ENCODE measurements at regions not wholly inside any gene's neighbourhood (a gene's known extent, or its start where the extent isn't known, plus 50 kb on each side); places are given as distances from the start of the nearest gene placed in this dataset.

DNA sequence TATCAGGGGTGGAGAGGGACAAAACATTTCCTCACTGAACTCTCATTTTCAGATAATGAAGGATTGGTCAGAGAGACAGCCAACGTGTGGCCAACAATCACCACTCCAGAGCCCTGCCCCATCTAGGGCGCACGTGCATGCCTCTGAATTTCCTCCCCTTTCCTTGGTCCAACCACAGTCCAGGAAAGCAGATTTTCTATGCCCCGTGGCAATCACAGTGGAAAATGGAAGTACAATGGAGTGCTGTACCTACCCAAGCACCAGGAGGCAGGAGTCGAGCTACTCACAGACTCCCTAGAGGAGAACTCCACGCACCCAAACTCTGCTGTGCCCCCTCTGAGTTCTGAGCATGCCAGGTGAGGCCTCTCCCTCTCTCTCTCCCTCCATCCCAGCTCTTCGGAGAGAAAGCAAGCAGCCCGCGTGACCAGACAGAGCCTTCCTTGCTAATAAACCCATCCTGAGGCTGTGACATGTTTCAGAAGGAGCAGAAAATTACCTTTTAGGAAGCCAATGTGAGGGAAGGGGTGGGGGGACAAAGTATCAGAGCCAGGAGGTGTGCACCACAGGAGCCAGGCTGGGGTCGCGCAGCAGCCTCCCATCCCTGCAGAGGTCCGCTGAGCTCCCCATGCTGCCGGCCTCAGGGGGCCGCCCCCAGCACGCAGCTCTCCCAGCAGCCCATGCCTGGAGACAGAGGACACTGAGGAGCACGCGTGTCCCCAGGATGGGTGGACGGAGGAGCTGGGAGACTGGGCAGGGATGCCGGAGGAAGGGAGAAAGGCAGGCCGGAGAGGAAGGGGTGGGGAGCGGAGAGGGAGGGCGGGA lies 73.4 kb downstream of the PITPNM2 start:
- DNase-seq = no peak

DNA sequence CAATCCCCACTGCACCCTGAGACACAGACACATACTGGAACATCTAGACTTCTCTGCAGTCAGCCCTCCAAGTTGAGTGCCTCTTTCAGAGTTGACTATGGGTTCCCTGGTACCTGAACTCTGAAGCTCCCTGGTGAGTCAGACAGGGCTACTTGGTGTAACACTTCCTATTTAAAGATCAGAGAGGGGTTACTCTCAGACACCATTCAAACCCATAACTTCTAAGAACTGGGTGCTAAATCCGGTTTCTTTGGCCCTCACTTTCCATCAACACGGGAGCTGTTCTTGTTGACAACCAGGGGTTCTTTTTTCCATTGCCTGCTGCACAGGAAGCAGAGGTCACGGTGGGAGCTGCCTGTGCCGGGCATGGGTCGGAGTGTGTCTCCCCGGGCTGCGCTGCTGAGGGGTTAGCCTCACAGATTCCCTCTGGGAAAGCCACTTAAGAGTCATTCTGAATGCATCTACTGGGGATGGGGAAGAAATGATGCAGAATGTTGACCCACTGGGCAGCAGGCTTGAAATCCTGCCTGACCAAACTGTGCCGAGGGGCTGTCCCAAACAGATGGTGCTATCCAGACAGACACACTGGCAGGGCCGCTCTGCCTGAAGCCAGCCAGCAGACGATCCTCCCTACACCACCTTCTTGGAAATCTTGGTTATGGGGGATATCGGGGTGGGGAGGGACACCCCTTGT lies 74.1 kb downstream of the PITPNM2 start:
- DNase-seq = no peak

DNA sequence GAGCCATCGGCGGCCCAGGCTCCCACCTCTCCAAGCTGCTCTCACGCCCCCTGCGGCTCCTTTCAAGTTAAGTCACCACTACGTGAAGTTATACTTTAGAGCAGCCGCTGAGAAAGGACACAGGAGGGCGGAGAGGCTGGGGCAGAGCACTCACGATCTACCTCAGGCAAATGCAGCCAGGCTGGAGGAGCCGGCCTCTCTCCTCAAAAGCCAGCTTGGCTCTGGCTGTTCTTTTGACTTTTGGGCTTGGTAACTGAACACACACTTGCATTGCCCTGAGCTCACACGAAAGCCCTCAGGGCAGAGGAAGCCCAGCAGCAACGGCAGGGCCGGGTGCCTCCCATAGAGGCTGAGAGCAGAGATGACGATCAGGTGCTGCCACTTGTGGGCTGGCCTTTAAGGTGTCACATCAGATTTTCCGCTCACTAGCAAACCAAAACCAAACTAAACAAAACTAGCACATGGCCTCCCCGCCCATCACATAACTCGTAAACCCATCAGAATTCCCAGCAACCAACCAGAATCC lies 75.2 kb downstream of the PITPNM2 start:
- DNase-seq = peak; percentile 70

DNA sequence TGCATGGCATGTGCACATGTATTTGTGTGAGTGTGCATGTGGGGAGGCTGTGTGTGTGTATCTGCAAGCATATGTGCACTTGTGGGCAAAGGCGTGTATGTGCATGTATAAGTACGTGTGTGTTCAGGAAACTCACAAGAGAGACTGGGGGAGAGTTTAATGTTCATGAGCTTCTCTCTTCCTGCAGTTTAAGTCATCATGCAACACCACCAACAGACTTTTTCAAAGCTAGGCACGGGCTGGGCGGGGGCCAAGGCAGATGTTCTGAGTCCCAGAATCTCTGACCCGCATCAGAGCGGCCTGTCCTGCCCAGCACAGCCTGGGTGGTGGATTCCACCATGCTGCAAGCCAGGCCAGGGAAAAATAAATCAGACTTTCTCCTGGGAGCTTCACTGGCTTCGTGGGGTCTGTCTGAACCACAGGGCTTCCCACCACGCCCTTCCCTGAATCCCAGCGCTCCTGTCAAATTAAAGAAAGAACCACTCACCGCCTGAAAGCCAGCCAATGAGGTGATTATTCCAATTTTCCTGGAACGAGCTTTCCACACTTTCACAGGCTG lies 75.7 kb downstream of the PITPNM2 start:
- DNase-seq = no peak

DNA sequence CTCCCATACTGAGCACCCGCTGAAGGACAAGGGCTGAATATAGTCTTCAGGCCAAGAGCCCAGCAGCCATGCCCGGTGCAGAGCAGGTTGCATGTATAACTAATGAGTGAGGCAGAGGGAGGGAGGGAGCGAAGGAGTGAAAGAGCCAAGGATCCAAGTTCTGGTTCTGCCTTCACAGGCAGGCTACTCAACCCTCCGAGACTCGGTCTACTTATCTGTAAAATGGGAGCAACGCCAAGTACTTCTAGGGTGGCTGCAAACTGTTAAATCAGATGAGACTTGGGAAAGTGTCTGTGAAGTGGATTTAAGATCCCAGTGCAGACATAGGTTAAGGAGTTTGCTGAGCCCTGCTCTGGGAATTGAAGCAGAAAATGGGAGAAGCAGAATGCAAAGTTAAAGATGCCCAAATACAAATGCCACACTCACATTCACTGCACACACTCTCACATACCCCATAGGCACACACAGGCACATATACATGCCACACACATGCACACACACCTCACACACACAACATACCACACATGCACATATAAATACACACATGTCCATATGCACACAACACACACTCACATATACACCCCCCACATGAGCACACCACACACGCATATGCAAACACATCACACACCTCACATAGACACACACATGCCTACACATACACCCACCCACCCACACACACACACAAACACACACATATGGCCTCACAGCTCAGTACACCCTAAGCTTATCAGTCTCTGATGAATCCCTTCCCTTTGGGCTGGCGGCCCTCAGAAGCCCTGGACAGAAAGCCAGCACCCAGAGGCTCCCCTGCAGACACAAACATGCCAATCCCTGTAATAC lies 76.7 kb downstream of the PITPNM2 start:
- no peak for DNase-seq

DNA sequence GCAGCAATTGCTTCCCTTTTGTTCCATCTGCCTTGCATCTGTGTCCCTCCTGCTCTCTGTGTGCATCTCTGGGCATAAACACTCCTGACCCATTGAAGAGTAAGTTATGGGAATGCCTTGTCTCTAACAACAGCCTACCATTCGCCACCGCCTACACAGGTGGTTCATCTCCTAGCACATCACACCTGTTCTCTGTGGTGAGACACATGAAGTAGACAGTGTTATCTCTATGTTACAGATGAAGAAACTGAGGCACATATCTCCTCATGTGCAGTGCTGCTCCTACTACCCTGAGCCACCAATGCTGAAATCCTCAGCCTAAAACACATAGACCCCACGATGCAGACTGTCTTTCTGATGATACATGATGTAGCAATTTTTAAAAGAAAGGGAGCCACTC lies 77.6 kb downstream of the PITPNM2 start:
- no peak for DNase-seq

DNA sequence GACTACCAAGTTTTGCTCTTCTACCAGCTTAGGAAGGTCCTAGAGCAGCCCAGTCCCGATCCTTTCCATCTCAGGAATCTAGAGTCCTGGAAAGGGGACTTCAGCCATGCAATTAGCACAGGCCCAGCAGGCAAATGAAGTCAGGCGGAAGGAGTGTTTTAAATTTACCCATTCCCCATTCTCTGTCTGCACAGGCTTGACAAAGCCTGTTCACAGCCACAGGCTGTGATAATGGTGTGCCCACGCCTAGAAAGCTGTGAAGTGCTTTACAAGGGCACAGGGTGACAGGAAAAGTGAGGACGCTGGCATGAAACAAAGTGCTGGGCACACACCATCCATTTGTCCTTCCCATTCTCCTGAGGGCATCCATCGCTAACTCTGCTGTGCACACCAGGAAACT lies 79.0 kb downstream of the PITPNM2 start:
- DNase-seq = no peak

DNA sequence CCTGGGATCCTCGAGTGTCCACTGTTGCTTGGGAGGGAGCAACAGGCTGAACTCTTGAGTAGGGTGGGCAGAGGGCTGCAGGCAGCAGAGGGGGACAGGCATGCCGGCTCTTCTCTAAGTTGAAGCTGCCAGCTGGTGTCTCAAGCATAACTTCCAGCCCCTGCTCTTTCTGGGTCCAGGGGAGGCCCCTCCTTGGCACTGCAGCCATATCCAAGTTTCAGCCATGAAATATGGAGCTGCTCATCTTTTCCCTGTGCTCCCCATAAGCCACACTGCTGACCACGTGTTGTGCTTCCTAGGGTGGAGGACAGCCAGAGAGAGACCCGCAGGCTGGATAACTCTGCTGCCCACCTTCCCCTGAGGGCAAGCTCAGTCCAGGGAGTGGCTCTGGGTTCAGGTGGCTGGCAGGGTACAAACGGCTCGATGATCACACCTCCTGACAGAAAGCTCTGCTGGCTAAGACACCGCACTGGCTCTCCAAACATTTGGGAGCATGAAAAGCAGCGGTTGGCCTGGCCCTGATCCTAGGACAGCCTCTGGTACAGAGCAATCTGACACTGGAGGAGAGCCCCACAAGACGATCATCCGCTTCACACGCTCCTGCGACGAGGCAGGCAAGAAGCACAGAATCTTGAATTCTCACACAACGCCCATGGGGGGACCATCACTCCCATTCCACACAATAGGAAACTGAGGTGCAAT lies 79.6 kb downstream of the PITPNM2 start:
- DNase-seq = peak; percentile 78

DNA sequence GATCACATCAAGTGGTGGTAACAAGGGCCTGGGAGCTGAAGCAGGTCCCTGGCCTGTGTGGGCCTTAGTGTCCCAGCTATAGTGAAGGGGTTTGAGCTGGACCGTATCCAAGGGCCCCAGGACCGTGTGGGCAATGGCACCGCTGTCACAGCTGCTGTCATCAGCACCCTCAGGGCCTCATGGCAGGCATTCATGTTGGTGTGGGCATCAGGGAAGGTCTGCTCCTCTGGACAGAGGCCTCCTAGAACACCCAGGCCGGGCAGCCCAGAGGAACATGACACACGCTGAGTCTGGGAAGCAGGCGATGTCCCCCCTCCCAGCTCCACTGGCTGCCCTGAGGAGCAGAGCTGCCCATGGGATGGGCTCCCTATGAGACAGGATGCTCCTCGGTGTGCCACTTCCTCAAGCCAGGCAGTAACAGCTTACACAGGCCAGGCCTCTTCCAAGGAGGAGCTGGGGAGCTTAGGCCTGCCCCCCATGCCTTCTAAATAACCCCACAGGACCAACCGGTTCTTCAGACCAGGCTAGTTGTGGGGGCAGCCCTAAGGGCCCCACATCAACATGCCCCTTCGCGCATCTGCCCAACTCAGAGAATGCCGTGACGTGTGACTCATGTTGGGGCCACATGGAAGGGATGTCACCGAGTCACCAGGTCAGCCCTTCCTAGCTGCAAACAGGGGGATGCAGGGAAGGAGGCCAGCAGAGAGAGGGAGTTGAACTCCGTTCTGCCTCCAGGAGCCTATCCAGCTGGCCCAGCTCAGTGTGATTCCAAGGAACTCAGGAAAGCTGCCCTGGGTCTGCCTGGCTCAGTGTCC lies 80.4 kb downstream of the PITPNM2 start:
- no peak for DNase-seq

DNA sequence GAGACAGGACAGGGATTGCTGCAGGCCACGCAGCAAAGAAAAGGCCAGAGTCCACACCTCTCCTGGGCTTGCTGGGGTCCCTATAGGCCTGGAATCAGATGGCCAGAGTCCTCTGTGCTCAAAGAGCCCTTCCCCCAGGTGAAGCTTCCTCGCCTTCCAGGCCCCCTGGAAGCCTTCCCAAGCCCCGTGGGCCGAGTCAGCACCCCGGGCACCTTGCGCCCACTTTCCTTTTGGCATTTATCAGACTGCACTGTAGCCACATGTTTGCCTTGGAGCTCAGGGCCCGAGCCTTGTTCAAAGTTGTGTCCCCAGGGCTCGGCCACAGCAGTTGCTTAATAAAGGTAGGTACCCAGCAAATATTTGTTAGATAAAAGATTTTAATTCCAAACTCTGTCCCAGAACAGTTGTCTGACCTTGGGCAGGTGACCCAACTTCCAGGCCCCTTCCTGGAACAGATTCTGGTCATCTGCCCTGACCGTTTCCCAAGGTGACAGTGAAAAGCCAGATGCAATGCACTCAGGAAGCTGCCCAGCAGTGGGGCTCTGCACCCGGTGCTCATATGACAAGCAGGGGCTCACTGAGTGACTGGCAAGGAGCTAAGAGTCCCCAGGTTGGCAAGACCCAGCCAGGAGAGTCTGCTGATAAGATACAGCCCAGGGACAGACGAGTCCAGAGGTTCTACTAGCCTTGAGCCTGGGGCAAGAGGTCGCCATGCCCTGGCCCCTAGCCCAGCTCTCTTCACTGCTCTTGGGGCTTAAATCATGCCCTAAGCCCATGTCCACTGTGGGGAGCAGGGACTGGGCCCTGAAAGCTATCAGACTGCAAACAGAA lies 81.2 kb downstream of the PITPNM2 start:
- no peak for DNase-seq

DNA sequence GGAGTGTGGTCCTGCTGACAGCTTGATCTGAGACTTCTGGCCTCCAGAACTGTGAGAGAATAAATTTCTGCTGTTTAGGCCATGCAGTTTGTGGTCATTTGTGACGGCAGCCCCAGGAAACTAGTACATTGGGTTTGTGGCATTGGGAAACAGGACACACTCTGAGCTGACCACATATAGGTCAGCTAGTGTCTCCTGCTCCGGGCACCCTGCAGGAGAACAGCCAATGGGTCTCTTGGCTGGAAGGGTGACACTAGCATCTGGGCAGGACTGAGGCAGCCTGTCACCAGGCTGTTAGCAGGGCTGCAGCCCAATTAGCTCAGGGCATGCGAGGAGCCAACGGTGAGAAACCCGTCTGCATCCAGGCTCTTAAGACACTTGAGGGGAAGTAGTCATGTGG lies 83.2 kb downstream of the PITPNM2 start:
- DNase-seq = no peak

DNA sequence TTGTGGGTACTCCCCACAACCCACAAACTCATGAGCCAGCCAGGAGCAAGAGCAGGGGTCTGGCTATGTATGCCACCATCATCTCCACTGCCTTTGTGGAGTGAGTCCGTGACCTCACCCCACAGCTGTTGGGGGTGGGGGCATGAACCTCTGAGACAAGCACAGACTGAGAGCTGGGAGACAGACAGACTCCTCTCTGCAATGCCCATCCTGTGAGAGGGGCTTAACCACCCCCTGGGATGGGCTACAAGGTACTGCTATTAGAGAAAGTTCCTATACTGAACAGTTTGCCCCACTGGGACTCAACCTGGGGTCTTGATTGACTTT lies 84.5 kb downstream of the PITPNM2 start:
- no peak for DNase-seq

DNA sequence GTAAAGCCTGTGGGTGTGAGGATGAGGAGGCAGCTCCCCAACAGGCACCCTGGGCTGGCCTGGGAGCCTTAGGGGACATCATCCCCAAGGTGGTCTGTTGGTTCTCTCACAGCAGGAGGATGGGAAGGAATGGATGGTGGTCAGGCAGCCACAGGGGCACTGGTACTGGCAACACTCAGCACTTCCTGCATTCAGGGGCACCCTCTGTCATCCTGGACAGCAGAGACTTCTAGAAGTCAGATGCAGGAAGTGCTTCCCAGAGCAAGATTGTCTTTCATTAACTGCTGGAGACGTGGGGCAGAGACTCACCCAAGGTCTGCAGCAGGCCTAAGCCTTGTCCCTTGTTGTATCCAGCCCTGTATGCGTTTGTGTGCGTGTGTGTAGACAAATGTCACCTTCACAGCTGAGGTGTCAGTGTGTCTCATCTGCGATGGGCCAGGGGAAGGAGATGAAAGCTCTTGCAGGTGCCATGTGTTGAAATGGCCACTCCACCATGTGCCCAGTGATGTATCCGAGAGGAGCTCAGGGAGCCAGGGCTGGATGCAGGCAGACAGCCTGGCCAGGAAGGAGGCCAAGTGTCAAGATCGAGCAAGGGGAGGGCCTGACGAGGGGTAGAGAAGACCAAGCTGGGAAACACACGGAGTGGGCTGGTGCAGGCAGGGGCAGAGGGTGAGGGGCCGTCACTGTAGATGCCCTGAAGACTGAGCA lies 85.1 kb downstream of the PITPNM2 start:
- no peak for DNase-seq

DNA sequence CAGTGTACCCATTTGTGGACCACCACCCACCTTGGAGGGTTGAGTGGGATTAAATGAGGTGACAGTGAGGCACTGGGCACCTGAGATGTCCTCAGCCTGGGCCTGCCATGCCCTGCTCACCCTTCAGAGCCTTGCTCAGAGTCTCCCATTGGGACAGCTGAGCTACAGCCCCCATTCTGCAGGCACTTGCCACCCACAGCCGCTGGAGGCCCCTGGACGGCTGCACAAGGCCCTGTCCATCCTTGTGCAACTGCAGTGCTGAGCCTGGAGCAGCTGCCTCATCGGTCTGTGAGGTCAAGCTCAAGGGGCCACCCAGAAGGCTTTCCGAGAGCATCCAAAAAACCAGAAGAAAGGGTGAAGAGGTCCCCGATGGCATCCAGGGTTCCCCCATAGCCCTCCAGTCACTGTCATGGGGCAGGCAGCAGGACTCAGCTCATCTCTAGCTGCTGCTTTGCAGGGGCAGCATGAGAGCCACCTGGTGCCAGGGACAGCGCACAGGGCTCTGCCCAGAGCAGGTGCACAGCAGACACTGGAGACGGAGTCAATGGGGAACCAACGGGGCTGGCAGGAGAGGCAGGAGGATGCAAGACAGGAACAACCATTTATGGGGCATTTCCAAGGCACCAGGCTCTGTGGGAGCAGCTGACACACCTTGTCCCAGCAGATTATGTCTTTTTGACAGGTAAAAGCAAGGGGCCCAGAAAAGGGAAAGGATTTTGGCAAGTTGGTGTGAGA lies 84.6 kb downstream of the ARL6IP4 start:
- DNase-seq = no peak

DNA sequence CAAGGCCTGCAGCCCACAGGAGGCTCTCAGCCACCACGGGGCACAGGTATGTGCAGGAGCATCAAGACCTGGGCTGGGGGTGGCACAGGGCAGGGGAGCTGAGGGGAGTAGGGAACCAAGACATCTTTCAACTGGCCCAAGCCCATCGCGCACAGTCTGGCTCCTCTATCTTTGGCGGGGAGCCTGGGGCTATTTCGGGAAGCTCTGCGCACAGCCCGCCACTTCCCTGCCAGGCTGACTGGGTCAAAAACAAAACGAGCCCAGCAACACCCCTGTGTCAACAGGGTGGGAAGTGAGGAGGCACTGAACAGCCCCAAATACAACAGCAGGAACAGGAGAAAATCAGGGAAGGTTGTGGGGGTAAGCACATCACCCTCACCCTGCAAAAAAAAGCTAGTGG lies 83.9 kb downstream of the ARL6IP4 start:
- DNase-seq = no peak

DNA sequence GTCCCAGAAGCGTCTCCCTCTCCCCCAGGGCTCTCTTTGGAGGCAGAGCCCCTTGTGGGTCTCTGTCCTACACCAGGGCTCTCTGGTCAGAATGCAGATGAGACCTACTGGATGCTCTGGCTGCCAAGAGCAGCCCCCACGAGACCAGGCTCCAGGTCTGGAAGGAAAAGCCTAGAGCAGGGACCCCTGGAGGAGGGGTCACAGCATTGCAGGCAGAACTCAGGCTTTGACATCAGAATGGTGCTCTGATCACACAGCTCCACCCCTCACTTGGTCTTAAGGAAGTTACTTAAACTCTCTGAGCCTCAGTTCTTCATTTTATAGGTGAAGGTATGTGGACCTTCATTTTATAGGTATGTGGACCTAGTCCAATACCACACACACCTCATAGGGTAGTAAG lies 83.1 kb downstream of the ARL6IP4 start:
- no peak for DNase-seq

DNA sequence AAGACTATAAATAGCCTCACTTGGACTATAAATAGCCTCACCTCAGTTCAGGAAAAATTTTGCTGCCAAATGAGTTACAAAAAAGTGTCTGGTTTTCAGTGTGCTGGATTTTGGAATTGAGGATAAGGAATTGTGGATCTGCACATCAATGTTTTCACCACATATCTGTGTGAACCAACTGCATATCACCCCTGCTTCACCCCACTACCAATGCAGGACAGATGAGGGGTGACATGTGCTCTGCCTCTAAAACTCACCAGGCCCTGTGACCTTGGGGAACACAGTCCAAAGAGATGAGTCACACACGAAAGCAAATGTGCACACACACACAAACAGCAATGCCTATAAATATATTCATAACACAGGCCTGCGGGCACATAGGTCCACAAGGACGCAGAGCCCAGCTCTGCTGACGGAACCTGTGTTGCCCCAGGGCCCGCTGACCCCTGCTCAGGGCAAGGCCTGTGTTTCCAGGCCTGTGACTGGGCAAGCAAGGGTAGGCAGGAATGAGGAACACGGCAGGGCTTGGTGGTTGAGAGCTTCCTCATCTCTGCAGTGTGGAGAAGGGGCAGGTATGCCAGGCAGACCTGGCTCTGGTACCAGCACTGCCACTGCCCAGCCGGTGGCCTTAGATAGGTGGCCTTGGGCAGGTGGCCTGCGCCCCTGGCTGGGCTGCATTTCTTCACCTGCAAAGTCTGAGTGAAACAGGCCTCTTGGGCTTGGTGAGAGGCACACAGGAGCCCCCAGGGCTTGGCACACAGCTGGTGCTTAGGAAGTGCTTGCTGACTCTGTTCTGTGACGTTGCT lies 82.4 kb downstream of the ARL6IP4 start:
- DNase-seq = no peak

DNA sequence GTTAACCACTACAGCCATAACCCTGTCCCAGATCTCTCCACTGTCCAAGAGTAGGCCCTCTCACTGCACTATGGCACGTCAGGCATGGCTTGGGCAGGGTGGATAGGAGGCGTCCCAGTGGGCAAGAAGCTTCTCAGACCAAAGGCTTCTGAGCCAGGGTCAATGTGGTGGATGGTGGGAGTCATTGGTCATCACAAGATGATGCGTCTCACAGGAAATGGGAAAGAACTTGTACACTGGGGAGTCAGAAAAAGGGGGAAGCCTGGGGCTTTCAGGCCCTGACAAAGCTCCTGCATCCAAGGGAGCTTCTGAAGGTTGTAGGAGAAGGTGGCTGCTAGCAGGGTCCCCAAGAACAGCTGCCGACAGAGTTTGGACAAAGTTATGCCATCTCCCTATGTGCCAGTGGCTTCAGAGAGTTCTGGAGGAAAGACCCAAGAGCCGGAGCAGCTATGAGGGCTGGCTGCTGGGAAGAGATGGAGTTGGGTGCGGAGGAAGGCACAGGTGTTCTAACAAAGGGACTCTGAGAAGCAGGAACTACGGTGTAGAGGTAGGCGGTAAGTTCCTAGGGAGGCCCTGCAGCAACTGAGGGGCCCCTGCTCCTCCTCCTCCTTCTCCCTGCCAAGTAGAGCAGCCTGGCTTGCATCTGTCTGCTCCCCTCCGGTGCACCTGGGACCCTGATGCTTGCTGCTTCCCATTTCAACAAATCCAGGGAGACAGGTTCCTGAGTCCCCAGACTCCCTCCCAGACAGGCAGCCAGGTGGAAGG lies 81.1 kb downstream of the ARL6IP4 start:
- DNase-seq = no peak

All from femur (tissue), 1 donor.